GM21619 (cell line): ENCODE measurements at regions not wholly inside any gene's neighbourhood (a gene's known extent, or its start where the extent isn't known, plus 50 kb on each side); places are given as distances from the start of the nearest gene placed in this dataset.

Experiments
- ATAC-seq: cut with Tn5 transposase; IDR thresholded peaks from one replicate; pipeline ENCODE4 v1.9.1; 2021; ENCODE audit not compliant: unreplicated experiment

DNA sequence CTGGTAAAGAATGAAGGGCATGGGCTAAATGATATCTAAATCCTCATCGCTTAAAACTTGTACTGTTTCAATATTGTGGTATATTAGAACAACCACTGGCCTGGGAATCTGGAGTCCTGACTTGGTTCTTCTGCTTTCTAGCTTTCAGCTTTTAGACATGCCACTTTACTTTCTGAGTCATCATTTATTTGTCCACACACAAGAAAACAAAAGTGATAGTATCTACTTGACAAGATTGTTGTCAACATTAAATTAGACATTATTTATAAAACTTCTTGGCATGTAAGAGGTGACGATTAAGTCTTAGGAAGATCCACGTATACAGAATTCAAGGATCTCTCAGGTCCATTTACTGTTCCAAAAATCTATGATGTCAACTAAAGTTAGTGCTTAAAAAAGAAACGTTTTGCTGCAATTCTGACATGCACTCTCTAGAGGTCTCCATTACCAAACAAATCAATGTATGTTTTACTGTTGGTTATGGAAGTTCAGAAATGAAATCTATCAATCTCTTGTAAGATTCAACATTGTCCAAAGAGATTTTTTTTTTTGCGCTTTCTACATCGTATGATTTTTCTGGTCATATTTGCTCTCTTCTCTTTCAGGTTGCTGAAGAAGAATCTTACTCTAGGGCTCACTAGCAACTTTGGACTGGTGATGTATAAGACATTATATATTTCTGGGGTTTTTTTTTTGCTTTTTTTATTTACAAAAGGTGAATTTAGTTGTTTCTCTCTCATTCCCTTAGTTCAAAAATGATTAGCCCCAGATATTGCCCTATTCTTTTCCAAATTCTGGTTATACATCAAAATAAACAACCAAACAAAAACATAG is 53.6 kb upstream of the DYNC1I1 start:
- ATAC-seq: no peak

DNA sequence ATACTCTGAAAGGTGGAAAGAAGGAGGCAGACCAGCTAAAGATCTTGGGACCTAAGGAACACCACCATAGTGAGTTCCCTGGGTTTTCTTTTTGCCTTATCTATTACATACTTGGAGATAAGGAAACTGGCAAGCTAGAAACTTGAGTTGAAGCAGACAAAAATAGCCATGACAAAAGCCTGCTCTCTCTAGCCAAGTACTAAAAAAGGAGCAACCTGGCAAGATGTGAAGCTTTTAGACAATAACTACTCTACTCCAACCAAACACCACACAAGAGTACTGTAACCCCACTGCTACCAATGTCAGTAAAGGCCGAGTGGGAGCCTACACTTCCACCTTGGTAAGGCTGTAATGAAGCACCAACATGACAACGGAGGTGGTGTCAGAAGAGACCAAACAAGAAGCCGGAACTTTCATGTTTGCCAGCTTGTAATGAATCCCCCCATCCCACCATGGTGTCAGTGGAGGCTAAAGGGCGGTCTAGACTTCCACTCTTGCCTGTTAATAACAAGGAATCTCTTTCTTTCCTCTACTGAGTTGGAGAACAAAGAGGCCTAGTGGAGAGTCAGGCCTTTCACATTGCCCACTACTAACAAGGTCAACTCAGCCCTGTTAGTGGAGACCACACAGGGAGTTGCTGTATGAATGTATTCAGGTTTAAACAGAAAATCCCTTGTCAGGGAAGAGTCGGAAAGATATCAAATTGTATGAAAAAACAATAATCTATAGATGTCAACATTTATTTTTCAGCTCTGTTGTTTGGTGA is 55.8 kb upstream of the DYNC1I1 start:
- no peak for ATAC-seq

DNA sequence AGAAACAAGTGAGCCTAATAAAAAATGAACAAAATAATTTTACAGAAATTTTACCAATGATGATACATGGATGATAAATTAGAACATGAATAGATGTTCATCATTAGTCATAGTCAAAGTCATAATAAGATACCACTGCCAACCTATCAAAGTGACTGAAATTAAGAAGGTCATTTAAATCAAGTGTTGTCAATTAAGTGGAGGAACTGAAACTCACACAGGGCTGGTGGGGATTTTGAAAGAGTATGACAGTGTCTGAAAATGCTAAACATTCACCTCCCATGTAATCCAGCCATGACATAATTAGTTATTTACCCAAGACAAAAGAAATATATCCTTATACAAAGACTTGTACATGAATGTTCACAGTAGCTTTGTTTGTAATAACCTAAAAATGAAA is 57.1 kb upstream of the DYNC1I1 start:
- peak; percentile 92 for ATAC-seq

DNA sequence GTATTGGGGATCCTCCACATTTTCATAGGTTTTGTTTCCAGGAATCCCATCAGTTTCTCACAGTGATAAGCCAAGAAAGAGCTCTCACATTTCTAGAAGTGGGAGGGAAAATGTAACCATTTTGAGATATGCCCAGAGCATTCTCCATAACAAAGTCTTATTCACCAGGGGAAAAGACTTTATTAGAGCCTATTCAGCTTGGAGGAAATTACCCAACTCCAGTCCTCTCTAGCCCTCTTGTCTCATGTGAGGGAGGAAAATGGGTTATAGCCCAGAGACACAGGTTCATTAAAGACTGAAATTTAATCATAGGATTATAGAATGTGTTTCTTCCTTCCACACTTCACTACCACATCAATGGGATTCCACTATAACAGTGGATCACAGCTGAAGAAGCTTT is 61.6 kb upstream of the DYNC1I1 start:
- no peak for ATAC-seq

DNA sequence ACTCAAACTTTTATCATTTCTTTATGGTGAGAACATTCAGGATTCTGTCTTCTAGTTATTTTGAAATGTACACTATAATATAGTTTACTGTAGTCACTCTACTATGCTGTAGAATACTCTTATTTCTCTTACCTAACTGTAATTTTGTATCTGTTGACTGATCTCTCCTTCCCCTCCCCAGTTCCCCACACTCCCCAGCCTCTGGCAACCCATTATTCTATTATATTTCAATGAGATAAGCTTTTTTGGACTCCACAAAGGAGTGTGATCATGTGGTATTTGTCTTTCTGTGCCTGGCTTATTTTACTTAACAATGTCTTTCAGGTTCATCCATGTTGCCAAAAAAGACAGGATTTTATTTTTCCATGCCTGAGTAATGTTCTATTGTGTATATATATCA is 71.4 kb upstream of the DYNC1I1 start:
- no peak for ATAC-seq

DNA sequence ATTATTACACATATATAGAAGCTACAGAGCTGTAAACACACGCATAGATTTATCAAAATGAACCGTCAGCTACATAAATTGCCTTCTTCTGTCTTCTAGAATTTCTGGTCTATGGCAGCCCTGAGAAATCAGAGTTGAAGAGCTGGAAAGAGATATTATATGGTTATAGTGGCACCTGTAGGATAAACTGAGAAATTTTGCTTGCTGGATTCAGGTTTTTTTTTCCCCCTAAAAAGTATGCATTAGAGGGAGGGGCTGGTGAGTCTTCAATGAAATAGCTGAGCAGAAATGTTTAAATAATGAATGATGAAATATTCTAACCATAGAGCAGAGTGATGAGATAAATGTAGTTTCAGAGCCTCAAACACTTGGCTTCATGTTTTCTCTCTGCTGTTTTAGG is 78.0 kb upstream of the DYNC1I1 start:
- no peak for ATAC-seq

DNA sequence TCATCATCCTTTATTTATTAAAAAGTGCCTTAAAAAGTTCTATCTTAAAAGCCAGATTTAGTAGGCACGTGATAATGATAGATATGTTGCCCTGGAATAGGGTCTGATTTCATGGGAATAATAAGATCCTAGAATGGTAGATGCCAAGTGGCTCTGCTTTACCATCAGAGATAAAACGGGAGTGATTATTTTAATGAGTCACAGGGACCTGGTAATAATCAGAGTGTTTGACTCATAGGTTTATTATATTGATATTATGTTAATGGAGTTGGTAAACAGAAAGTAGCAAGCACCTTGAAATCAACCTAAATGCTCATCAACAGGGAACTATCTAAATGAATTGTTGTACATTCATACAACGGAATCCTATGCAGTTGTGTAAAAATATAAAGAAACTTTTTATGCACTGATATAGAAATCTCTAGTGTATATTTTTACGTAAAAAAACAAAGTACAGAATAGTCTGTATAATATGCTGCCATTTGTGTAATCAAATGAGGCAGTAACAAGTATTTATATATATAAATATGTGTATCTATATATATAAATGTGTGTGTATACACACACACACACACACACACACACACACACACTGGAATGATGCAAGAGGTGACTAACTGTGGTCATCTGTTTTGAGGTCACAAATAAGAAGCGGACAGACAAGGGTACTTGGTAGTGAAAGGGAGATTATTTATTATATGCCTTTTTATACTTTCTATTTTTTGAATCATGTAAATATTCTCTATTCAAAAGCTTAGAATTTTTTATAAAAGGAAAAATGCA is 78.6 kb upstream of the DYNC1I1 start:
- ATAC-seq: no peak

DNA sequence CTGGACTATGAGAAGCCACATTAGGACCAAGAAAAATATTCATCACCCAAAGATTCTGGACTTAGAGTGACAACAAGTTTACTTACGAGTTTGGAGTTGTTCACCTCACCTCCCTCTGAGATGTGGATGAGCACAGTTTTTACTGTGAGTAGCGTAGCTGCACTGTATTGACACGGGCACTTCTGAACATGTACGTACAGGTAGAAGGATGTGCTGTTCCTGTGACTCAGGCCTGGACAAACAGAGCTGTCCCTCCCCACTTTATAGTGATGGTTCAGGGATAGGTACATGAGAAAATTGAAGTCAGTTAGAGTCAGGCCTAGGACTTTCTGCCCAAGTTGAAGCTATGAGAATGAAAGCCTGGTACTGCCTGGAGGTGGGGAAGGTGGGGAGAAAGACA is 80.9 kb upstream of the DYNC1I1 start:
- no peak for ATAC-seq

DNA sequence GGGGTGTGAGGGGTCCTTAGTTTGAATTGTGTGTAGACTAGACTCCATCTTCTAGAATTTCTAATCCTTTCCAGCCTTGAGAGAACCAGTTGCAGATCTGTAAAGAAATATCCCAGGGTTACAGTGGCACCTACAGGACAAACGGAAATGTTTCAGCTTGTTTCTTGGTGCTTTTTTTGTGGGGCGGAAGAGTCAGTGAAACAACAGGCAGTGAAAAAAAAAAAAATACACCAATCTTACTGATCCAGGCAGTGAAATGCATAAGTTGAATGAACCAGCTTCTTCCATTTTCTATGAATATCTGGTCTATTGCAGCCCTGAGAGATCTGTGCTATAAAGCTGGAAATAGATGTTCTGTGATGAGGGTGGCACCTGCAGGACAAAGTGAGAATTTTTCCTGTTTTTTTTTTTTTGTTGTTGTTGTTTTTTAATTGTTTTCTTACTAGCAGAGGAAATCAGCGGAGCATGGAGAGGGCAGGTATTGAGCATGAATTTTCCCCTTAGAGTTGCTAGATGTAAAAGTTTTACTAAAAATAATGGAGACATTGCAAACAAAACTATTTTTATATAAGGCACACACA is 81.9 kb upstream of the DYNC1I1 start:
- ATAC-seq: peak; percentile 66

DNA sequence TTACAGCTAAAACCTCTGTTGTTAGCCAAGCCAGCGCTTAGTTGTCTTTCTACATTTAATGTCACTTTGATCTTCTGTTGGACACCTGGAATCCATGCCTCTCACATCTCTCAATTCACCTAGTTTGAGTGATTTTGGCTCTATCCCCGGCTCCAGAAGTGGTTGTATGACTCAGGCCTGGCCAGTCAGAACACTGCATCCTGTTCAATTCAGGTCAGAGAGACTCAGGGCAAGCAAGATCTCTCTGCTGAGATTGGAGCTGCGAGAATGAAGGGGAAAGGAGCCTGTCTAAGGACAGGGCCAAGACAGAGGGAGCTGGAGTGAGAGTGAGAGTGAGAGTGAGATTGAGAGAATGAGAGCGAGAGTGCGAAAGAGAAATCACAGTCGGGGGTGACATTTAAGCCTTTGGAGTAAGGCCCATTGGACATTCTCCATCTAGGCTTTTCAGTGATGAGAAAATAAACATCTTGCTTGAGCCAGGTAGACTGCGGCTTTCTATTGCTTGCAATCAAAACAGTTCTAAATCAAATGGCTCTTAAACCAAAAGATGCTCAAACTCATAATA is 83.3 kb upstream of the DYNC1I1 start:
- ATAC-seq: no peak

DNA sequence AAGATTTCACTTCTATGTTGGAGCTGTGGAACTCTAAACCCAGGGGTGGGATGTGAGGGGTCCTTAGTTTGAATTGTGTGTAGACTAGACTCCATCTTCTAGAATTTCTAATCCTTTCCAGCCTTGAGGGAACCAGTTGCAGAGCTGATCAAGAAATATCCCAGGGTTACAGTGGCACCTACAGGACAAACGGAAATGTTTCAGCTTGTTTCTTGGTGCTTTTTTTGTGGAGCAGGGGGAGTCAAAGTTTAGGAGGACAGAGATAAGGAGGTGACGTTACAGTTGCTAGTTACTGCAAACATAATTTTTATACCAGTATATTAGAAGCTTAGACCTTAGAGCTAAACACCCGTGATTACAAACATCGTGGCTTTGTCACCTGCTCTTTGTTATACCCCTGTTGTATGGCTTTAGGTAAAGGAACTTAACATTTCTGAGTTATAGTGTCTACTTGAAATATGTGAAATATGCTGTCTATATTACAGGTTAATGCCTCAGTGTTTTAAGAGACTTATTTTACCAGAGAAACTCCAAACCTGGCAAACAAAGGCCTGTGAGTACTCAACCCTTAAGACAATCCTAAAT is 84.5 kb upstream of the DYNC1I1 start:
- no peak for ATAC-seq

DNA sequence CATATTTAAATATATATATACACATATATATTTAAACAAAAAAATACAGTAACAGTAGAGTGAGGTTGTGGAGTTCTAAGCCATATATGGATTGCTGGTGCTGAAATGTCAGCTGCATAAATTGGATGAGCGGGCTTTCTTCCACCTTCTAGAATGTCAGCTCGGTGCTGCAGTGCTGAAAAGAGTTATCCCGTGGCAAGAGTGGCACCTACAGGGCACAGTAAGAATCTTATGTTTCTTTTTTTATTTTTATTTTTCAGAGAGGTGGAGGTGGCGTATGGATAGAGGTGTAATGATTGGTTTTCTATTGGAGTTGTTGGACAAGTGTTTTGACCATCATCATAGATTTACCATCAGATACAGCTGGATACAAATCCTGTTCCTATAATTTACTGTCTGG is 86.2 kb upstream of the DYNC1I1 start:
- no peak for ATAC-seq

DNA sequence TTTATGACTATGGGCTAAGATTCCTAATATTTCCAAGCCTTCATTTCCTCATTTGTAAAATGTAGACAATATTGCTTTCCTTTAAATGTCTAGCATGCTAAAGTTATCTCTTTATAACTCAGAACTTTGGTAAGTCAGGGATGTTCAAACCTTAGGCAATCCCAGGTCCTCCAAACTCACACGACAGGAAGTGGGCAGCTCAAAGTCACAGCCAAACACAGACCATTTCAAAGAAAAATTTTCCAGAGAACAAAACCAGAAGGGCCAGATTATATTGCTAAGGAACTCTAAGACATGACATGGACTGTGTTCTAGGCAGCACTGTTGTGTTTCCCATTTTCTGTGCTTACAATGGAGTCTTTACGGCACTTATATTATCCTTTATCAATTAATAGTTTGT is 87.8 kb upstream of the DYNC1I1 start:
- no peak for ATAC-seq

DNA sequence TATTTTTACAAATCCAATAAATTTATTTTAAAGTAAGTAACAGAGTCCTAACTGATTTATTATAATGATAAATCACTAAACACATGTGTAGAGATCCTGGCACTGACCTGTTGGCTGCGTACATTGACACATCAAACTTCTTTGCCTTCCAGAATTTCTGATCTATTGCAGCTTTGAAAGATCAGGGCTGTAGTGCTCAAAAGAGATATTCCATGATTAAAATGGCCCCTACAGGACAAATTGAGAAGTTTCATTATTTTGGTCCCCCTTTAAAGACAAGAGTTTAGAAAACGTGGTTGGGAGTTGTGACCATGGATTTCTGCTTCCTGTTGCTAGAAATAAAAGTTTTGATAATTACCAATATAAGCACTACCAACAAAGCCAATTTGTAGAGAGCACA is 87.7 kb upstream of the PDK4 start:
- ATAC-seq: no peak

DNA sequence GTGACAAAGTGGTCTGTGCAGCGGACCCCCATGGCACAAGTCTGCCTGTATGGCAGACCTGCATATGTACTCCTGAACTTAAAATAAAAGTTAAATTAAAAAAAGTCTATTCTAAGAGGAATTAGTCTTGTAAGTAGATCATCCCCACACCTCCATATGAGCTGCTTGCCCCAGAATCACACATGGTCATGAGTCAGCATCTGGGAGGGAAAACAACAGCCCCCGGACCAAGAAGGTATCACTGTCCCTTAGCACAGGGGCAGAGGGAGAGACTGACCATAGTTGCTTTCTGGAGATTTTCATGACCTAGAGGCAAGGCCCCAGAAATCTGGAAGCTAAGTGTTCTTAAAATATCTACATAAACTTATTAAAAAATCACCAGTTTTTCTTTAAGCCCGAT is 86.6 kb upstream of the PDK4 start:
- no peak for ATAC-seq

DNA sequence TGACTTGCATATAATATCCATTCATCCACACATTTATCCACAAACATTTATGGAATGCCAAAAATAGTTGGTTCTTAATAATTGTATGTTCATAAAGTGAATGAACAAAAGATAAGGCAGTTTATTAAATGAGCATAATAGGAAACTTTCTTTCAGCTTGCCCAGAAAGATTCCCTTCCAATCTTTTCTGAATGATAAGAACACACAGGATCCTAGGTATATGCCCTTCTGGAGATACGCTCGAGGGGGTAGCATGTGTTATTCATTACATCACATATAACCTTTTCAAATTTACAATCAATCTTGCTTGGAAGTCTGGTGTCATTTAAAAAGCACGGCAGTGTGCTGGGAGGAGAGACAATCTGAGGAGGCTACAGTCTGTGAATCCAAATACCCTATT is 80.4 kb upstream of the PDK4 start:
- no peak for ATAC-seq

DNA sequence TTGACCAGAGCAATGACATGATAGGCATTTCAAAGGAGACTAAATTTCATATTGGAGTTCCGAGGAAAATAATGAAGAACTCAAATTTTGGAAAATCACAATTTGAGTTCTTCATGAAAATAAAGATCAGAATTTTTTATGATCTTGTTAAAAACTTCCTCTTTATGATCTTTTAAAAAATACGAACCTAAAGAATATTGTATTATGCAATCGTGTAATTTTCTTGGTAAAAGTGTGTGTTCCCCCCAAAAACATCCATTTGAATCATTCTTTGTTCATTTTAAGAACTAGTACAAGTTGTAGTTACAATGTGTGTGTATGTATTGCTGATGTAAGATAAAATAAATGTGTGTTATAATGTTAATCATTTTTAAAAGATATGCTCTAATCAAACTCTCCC is 79.3 kb upstream of the PDK4 start:
- no peak for ATAC-seq

DNA sequence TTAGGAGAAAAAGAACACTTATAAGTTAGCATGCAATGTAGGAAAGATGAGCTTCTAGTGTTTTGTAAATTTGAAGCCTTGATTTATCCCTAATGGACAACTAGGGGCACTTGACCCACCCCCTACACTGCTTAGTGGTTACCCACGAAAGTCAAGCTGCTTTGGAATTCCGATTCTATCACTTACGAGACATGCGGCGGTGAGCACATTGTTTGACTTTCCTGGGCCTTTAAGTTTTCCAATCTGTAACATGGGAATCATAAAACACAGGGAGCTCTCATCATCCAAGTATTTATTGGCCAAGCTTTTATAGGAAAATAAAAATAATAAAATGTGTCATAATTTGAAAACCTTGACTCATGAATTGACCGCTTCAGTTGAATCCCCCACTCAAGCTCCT is 78.7 kb upstream of the PDK4 start:
- ATAC-seq: no peak

DNA sequence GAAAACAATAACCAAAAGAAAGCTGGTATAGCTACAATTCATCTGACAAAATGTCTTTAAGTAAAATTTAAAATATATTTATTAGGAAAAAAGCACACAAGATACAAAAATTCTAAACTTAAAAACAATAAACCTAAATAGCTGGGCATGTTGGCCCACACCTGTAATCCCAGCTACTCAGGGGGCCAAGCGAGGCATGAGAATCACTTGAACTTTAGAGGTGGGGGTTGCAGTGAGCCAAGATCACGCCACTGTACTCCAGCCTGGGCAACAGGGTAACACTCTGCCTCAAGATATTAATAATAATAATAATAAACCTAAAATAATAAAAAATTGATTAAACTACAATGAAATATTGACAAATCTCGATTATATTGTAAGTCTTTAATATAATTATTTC is 77.8 kb upstream of the PDK4 start:
- no peak for ATAC-seq

DNA sequence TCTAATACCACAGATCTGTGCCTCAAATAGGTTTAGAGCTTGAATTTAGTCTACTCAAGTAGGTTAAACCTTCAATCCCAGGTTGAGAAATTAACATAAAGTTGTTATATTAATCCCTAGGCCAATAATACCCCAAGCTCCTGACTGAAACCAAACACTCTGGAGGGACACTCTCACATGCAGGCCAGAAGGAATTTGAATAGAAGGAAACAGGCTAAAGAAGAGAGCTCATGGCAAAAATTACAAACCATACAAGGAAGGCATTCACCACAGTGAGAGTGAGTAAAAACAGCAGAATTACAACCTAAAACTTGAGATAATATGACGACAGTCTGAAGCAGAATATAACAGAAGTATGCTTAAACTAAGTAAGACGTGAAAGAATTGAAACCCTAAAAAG is 76.1 kb upstream of the PDK4 start:
- ATAC-seq: no peak

DNA sequence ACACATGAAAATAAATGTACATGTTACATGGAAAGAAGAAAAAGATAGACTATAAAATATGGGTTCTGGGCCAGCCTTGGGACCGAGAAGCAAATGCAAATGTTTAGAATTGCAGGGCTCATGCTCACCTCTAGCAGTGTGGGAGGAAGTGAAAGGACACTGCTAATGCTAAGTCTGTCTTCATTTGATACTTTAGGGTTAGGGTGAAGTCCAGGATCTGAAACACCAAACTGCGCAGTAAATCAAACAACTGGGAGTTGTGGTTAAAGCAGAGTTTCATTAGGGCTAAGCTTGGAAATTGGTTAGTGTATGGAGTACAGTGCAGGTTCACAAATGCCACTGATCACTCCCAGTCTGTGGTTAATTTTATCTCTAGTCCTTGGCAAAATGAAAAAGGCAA is 73.2 kb upstream of the PDK4 start:
- no peak for ATAC-seq
